Ovary (tissue), 3 donors: ENCODE measurements at regions not wholly inside any gene's neighbourhood (a gene's known extent, or its start where the extent isn't known, plus 50 kb on each side); places are given as distances from the start of the nearest gene placed in this dataset.

Source experiments
- CTCF ChIP-seq, 3 donors: fragments of 450-650 bp in 2 of 3; fragments of 200-600 bp in 1 of 3; IDR thresholded peaks; one replicate each; pipeline versions ENCODE4 v1.5.1 to v1.8.0; 2016 to 2022; ENCODE audit warnings: antibody characterized with exemption in 3 of 3, mild to moderate bottlenecking in 1 of 3
- POLR2A ChIP-seq: fragments of 450-650 bp; IDR thresholded peaks from one replicate; pipeline ENCODE4 v1.6.1; 2017; ENCODE audit warnings: antibody characterized with exemption, mild to moderate bottlenecking, moderate library complexity
- donor health status: DM: no; HTN: no; CAD: no.

GRCh38 chr5:124156415-124156996 lies 589.9 kb downstream of the ZNF608 start:
- TF ChIP-seq CTCF (IDR thresholded peaks at IDR 0.05) = no peak
- no peak for TF ChIP-seq POLR2A
